Posterior cingulate gyrus (tissue), 11 donors: ENCODE measurements at regions not wholly inside any gene's neighbourhood (a gene's known extent, or its start where the extent isn't known, plus 50 kb on each side); places are given as distances from the start of the nearest gene placed in this dataset.

Experiments used
- DNase-seq, 10 donors: peaks; one replicate each; pipeline versions ENCODE4 v3.0.0 to v3.0.0-alpha.2; 2020 to 2021; ENCODE audit warnings: mixed read lengths in 3 of 10
- intact Hi-C: fragments of 100-400 bp; cut with DNase I; formaldehyde crosslinking; loops from one replicate; pipeline ENCODE4 v1.15.1; 2023

DNA sequence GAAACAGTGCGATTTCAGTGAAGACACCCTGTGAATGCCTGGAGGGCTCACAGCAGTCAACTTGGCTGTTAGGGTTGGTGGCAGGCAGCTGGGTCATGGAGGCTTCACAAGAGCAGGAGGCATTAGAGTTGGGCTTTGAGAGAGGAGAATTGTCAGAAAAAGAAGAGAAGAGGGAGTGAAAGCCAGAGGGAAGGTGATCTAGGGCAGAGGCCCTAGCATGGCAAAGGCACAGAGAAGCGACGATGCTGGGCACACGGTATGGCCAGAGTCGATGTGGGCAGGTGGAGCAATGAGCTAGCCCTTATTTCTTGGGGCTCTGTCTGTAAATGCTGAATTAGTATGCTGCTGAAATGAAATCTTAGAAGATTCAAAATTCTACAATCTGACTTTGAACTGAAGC is 52.6 kb upstream of the OLFM4 start:
- DNase-seq: peak in 1 of 10 donors; percentile 55
- intact Hi-C loops: no loop called here

DNA sequence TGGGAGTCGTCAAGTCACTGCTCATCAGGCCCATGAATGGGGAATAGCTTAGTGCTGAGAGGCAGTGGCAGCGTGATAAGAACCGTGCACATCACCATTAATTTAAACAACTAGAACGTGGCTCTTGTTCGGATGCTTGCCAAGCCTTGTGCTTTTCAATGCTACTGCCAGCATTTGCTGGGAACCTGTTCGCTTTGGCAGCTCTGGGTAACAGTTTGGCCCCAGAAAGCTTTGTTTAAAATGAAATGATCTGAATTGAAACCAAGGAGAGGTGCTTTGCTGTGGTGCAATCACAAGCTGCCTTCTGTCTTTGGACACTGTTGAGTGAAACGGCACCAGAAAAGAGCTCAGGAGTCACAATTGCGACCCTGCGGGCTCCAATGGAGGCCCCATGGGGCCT is 53.5 kb upstream of the OLFM4 start:
- no peak for DNase-seq
- intact Hi-C loops: no loop called here

DNA sequence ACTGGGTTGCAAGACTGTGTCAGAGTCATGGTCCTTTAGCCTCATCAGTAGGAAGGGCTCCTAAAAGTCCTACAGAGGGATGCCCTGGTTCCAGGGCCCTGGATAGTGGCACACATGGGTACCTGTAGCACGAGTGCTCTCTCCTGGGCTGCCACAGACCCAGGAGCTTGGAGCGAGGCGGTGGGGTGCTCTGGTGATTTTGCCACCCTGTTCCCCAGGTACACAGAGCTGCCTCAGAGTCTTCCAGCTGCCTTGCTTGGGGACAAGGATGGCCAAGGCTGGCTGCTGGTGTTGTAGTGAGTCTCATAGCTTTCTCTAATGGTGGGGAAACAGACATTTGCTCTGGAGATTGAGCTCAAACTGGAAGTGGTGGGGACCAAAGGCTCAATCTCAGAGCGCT is 53.9 kb upstream of the OLFM4 start:
- DNase-seq: peak in 1 of 10 donors; percentile 45
- intact Hi-C loops: no loop called here

DNA sequence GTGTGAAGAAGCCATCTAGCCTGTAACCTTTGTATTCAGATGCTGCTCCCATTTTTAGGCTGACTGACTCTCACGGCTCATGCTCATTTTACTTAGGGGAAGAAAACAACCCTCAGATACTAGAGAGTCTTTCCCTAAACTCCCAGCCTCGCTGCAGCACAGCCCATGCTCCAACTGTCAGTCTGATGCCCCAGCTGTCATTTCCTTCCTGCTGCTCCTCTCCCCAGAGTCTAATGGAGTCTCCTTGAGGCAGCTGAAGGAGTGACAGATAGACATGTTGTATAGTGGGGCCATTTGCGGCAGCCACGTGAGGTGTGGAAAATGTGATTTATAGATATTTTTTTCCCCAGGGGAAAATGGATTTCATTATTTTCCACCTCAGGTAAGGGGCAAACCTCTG is 59.2 kb upstream of the OLFM4 start:
- intact Hi-C loops: loop anchor here (5.0 to 10.0 kb wide), 2 partner anchors 117 to 185 kb away; no protein-coding TSS in a partner anchor
- DNase-seq: no peak

DNA sequence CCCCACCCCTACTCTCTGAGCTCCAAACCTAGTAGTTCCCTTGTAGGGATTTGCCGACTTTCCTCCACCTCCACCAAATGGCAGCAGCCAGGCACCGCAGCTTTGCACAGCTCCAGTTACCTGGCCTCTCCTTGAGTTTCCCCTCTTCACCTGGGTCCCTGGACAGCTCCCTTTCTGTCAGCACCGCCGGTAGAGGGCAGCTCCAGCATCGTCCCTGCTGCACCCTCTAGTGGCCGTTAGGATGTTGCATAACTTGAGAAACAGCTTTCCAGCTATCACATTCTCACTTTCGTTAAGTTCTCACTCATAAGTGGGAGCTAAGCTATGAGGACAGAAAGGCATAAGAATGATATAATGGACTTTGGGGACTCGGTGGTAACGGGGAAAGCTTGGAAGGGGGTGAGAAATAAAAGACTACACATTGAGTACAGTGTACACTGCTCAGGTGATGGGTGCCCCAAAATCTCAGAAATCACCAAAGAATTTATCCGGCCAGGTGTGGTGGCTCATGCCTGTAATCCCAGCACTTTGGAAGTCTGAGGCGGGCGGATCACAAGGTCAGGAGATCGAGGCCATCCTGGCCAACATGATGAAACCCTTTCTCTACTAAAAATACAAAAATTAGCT is 60.4 kb upstream of the OLFM4 start:
- peak; percentile 33 to 95 (median 74) for DNase-seq
- intact Hi-C loops: loop anchor here (5.0 to 10.0 kb wide), 2 partner anchors 116 to 187 kb away; no protein-coding TSS in a partner anchor

DNA sequence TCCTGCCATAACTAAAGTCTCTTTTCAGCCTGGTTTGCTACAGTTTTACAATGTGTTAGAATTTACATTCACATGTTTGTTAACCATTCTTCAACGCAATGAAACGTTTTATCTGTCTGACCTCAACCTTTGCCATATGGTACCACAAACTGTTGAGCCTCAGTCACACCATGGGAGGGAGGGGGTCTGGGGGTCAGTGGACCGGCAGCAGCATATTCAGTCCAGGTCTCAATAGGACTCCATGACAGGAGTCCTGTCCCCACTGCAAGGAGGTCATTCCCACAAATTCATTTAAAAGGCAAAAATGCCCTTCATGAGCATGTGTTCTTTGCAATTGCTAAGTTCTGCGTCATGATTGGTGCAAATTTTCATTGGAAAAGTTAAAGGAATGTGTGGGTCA is 66.6 kb upstream of the OLFM4 start:
- DNase-seq: no peak
- intact Hi-C loops: loop anchor here (10.0 kb wide), 1 partner anchor 193 kb away; no protein-coding TSS in a partner anchor

DNA sequence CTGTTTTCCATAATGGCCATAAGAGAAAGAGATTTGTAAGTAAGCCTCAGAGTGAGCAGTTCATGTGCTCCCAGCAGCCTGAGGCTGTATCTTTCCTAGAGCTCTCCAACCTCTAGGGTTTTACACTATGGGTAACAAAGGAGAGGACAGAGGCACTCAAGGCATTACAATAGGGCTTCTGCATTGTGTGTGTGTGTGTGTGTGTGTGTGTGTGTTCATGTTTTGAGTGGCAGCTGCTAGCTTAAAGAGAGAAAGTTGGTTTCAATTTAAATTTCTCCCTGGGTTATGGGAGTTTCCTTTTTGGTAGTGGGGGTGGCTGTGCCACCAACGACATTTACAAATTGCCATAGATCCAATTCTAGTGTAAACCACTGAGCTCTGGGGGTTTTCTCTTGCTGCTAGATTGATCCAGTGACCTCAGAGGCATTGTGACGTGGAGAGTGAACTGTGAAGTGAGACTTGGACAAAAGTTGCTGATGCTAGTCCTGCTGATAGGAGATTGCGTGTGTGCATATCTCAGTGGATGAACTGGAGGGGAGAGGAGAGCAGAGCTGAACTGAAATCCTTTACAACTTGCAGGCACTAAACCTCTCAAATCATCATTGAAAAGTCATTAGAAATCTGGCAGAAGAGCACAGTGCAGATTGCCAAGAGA is 67.2 kb upstream of the OLFM4 start:
- intact Hi-C loops: loop anchor here (10.0 kb wide), 1 partner anchor 193 kb away; no protein-coding TSS in a partner anchor
- DNase-seq: no peak

DNA sequence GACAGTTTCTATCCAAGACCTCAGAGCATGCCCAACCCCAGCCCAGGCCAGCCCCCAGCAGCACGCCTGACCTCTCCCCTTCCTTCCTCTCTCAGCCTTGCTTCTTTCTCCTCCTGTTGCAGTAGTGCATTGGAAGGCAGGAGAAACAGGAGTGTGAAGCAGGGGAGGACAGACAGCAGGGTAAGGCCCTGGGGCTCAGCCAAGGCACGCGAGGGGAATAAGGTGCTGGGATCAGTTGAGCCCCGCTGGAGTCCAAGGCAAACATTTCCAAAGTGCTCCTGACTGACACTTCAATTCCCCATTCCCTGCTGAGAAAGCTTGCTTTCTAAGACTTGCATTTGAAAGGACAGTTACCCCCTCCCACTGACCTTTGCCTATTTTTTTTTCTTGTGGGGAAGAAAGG is 73.1 kb upstream of the OLFM4 start:
- DNase-seq: no peak
- intact Hi-C loops: no loop called here

DNA sequence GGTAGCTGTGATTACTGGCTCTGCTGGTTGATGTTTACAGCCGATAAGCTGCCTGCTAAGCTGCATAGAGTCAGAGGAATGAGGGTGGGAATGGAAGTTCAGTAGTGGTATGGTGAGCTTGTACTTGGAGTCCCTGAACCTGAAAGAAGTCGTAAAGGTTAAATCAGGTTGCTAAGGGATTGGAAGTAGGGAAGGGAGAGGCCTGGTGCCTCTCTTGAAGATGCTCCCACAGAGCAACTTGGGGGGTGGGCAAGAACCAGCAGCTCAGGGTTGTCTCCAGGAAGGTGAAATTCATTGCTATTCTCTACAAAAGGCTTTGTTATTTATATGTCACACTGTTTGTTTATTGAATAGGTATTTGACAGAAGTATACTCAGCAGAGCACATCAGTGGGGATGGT is 73.8 kb upstream of the OLFM4 start:
- intact Hi-C loops: no loop called here
- no peak for DNase-seq

DNA sequence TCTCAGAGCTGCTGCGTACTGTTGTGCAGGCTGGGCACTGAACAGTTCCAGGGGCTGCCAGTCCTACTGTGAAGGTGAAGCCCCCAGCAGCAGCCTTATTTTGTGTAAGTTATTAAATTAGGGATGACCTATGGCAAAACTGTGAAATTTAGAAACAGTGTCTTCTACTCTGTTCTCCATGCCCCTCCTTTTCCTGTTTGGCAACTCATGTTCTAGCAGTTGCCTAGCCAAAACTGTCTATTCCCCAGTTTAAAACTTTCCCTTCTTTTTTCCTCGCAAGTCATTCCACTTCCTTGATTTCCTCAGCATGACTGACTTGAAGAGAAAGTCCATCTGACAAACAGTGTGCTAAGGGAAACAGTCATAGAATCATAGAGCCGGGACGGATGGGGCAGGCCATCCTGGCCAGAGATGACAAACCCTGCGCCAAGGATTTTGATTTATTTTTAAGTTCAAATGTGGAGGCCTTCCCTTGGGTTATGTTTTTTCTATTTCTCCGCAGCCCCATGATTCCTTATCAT is 78.1 kb upstream of the OLFM4 start:
- no peak for DNase-seq
- intact Hi-C loops: no loop called here

DNA sequence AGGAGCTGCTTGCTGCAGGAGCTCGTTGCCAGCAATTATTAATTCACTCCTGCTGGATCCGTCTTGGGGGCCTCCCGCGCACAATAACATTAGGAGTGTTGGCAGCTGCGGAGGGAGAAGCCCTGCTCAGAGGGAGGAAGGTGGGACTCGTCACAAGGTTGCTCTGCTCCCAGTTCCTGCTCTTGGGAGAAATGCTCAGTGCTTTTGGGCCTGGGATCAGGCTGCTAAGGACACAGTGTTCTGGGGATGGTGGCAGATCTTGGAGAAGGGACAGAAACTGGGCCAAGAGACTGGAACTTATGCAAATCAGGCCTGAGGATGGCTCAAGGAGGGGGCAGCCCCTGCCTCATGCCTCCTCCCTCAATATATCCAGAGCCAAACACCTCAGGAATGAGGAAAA is 78.9 kb upstream of the OLFM4 start:
- intact Hi-C loops: no loop called here
- DNase-seq: peak in 9 of 10 donors; percentile 13 to 90 (median 58)

DNA sequence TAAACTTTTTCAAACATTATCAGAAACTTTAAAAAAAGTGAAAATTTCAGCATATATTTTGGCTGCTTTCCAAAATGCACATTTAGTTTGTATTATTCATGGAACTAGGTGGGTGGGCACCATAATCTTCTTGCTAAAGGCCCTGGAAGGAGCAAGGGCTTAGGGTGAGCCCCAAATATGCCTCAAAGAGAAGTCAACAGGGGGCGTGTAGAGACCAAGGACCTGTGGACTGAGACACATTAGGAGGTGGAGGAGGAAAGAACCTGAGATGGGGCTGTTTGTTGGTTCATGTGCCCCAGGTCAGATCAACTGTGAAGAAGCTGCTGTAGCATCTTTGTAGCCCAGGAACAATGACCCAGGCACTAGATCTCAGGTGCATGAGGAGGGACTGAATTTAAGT is 79.6 kb upstream of the OLFM4 start:
- intact Hi-C loops: no loop called here
- peak in 1 of 10 donors; percentile 2 for DNase-seq

DNA sequence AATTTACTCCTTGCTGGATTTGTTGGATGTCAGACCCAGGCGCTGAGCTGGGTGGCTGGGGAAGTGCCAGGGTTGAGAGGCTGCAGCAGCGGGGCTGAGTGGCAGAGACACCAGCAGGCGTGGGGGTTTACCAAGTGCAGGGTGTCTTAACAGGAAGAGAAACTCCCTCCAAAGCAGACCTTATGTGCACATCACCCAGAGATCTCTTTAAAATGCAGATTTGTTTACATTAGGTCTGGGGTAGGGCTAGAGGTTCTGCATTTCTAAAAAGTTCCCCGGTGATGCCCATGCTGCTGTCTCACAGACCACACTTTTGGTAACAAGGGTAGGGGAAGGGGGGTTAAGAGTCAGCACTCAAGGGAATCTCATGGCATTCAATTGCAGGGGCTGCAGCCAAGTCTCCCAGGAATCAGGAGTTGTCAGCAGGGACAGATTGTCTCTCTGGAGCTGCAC is 80.7 kb upstream of the OLFM4 start:
- intact Hi-C loops: no loop called here
- DNase-seq: peak in 4 of 10 donors; percentile 19 to 85 (median 52)

DNA sequence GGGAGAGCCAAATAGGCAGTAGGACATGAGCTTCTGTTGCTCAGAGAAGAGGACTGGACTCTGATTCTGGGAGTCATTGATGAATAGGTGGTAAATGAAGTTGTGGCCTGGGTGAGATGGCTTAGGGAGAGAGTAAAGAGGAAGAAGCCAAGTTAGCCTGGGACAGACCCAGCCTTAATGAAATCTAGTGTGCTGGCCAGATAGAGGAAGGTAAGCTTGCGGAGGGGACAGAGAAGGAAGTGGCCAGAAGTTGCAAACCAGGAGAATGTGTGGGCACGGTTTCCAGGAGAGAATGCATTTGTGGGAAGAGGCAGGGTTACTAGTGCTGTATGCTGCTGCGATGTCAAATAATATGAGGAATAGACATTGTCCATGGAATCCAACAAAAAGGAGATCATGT is 83.3 kb upstream of the OLFM4 start:
- intact Hi-C loops: no loop called here
- peak in 1 of 10 donors; percentile 46 for DNase-seq

DNA sequence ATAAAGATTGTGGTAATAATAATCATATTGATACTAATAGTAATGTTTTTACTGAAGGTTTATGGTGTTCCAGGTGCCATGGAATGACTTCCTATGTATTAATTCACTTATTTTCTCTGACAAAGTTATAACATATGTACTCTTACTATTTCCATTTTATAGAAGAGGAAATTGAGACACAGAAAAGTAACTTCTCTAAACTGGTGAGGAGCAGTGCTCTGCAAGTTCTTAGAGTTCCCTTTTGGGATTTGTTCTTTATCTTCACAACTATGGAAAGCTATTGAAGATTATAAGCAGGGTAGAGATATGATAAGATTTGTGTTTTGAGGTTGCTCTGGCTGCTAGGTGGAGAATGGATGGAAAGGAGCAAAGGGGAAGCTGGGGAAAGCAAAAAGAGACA is 83.9 kb upstream of the OLFM4 start:
- intact Hi-C loops: no loop called here
- no peak for DNase-seq

DNA sequence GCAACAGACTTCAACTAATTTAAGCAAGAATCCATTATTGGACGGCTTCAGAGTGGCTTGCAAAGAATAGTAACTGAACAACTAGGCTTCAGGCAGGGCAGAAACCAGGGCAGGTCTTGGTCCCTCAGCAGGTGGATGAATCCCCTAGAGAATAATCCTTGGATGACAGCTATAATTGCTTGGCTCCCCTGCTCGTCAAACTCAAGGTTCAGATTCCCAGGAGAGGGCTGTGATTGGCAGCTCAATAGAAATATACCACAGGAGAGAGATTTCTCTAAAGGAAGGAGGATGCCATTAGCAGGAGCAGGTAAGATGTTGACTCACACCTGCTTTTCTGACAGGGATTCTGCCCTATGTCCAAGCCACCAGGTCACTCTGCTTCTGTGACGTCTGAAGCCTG is 89.6 kb upstream of the PCDH8 start:
- intact Hi-C loops: no loop called here

DNA sequence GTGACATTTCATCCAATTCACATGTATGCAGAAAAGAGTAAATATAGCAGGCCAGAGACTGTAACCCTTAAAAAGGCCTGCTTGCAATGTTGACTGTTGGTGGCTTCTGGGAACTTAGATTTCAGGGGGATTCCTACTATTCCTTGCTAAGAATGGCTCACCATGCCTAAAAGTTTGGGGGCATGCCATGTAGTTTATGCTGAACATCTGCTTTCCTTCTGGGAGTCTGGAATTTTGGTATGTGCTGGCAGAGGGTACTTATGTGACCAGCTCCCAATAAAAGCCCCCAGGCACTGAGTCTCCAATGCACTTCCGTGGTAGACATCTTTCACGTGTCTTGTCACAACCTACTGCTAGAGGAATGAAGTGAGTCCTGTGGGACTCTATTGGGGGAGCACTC is 88.4 kb upstream of the PCDH8 start:
- DNase-seq: no peak
- intact Hi-C loops: no loop called here

More for the DNA sequence above, 89.6 kb upstream of the PCDH8 start:
- peak in 1 of 10 donors; percentile 16 for DNase-seq

DNA sequence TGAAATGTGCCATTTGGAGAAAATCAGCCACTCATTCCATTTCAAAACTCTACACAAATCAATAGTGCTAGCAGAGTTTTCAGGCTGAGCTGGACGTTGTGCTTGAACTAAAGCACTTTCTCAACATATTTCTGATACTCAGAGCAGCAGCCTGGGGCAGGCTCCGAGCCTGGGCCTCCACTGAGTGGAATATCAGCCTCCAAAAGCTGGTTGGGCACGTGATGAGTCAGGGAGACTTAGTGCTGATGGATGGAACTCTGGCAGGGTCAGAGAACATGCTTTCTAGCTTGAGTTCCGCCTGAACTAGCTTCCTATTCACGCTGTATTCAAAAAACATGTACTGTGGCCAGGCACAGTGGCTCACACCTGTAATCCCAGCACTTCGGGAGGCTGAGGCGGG is 85.8 kb upstream of the PCDH8 start:
- no peak for DNase-seq
- intact Hi-C loops: no loop called here

DNA sequence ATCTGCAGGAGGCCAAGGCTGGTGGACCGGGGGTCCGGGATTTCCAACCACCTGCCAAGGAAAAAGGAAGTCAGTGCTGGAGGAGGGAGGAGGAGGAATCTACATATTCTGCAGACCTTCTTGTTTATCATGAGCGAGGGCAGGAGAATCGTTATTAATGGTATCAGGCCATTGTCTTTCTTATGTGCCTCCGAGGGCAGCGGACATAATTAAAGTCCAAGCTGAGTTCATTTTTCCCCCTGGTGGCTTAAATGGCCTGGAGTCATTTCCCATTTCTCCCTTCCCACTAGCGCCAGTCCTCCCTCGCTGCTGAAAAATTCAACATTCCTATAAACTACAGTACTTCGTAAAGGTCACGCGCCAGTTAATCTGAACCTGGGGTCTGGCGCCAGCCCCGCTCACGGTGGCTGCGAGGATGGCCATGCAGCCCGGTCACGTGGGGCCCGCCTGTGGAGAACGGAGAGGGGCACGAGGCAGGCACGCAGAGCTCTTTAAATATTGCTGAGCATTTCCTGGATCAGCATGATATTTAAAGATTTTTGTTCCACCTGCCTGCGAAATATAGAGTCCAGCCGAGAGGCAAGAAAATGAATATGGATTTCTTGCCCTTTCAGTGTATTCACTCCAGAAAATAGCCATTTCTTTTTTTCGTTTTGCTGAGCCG is 85.2 kb upstream of the PCDH8 start:
- DNase-seq: no peak
- intact Hi-C loops: no loop called here

DNA sequence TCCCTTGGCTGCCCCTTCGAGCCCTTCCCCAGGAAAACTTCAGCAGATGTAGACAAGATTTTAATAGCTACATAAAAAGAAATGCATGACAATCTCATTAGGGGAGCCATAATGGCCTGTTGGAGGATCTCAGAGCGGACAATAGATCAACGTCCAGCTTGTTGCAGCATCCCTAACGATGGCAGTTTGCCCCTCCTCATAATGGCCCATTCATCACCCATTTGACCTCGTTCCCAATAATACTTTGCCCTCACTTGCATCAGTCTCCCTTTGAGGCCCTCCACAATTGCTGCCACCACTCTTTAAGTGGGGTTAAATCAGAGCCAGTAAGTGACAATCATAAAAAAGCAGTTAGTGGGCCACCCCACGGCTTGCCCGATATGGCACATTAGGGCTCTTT is 84.7 kb upstream of the PCDH8 start:
- intact Hi-C loops: no loop called here

DNA sequence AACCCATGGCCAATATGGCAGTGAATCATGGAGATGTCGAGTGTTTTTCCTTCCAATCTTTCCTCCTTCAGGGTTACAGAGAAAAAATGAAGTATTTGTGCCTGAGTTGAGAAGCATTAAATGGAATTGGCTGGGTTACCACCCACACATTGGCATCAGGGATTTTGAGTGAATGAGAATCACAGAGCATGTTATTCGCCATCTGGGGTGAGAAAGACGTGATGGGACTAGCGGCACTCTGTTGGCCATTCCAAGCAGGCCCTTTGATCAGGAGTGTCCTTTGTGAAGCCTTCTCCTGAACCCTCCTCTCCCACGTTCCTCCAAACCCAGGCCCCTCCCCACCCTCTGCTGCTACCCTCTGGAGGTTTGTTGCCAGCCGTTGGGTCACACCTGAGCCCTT is 84.2 kb upstream of the PCDH8 start:
- intact Hi-C loops: no loop called here
- no peak for DNase-seq

More for the DNA sequence above, 84.7 kb upstream of the PCDH8 start:
- no peak for DNase-seq
